Loucy (cell line): ENCODE measurements at regions not wholly inside any gene's neighbourhood (a gene's known extent, or its start where the extent isn't known, plus 50 kb on each side); places are given as distances from the start of the nearest gene placed in this dataset.

Experiments
- CTCF ChIP-seq: fragments of 200-600 bp; sonication (generic); conservative IDR thresholded peaks from 2 replicates; pipeline ENCODE4 v1.5.1; 2014; ENCODE audit warnings: mild to moderate bottlenecking, antibody characterized with exemption, low read length
- EZH2phosphoT487 ChIP-seq: fragments of 200-600 bp; IDR thresholded peaks from 2 replicates; pipeline ENCODE4 v1.6.1; 2018; ENCODE audit warnings: antibody characterized with exemption, mild to moderate bottlenecking, moderate library complexity, borderline replicate concordance

GRCh38 chr15:77720655-77721054, 87.9 kb upstream of the LINGO1 start:
- TF ChIP-seq CTCF: no peak
- no peak for TF ChIP-seq EZH2phosphoT487
